Fibroblast of pulmonary artery (primary cell): ENCODE measurements at regions not wholly inside any gene's neighbourhood (a gene's known extent, or its start where the extent isn't known, plus 50 kb on each side); places are given as distances from the start of the nearest gene placed in this dataset.

Experiments
- DNase-seq: peaks from one replicate; pipeline ENCODE4 v3.0.0-alpha.2; 2010; ENCODE audit warnings: low read depth
- H3K4me3 ChIP-seq: replicated peaks from 2 replicates; pipeline ENCODE4 v1.5.1; 2011; ENCODE audit warnings: low read depth, mild to moderate bottlenecking, control low read depth, low read length, moderate library complexity
- CTCF ChIP-seq: IDR thresholded peaks from 2 replicates; pipeline ENCODE4 v1.5.1; 2011; ENCODE audit warnings: mild to moderate bottlenecking, control low read depth, low read length, inconsistent platforms; ENCODE audit errors: missing control alignments

GRCh38 chr18:3333721-3334386 lies 71.9 kb downstream of the MYL12B start:
- no peak for TF ChIP-seq CTCF
- no peak overlapping the region for H3K4me3 ChIP-seq
- DNase-seq, result no peak

GRCh38 chr18:3340015-3340681 lies 78.2 kb downstream of the MYL12B start:
- peak; percentile 16 for DNase-seq
- no peak overlapping the region for H3K4me3 ChIP-seq
- TF ChIP-seq CTCF, result no peak

- no peak for TF ChIP-seq CTCF
- H3K4me3 ChIP-seq, result no peak overlapping the region
These were observed 78.8 kb downstream of the MYL12B start for GRCh38 chr18:3340682-3341097.

GRCh38 chr18:3342628-3343027 lies 80.7 kb downstream of the MYL12B start:
- no peak for DNase-seq
- TF ChIP-seq CTCF, result no peak
- no peak overlapping the region for H3K4me3 ChIP-seq

More at GRCh38 chr18:3340682-3341097, 78.8 kb downstream of the MYL12B start:
- DNase-seq, result peak; percentile 39

- TF ChIP-seq CTCF, result no peak
- peak; percentile 72 for DNase-seq
- H3K4me3 ChIP-seq, result no peak overlapping the region
These were observed 83.5 kb downstream of the MYL12B start for GRCh38 chr18:3345452-3345851.

- DNase-seq, result peak; percentile 64
- TF ChIP-seq CTCF, result no peak
- no peak overlapping the region for H3K4me3 ChIP-seq
These were observed 84.0 kb downstream of the MYL12B start for GRCh38 chr18:3345885-3346284.
